Neural cell (in vitro differentiated cells): ENCODE measurements at regions not wholly inside any gene's neighbourhood (a gene's known extent, or its start where the extent isn't known, plus 50 kb on each side); places are given as distances from the start of the nearest gene placed in this dataset.

Source experiments
- H2AFZ ChIP-seq: fragments of 200-600, 300-800 bp; sonication (generic), shearing (Covaris generic); 2 replicates; pipeline ENCODE4 v1.6.0; 2014; ENCODE audit warnings: low read depth, mild to moderate bottlenecking, antibody characterized with exemption, low read length, moderate library complexity
- H3F3A ChIP-seq: fragments of 200-600 bp; shearing (Covaris generic); 2 replicates; pipeline ENCODE4 v1.6.1; 2016; ENCODE audit warnings: mild to moderate bottlenecking, moderate library complexity, mixed read lengths, antibody characterized with exemption, low read length; ENCODE audit not compliant: insufficient read depth, poor library complexity, severe bottlenecking
- H3K27ac ChIP-seq: fragments of 200-600, 300-800 bp; sonication (generic), shearing (Covaris generic); 2 replicates; pipeline ENCODE4 v1.5.1; 2014; ENCODE audit warnings: mild to moderate bottlenecking, low read length, moderate library complexity
- H3K27me3 ChIP-seq: fragments of 300-800, 200-600 bp; sonication (generic), shearing (Covaris generic); 2 replicates; pipeline ENCODE4 v1.6.0; 2014; ENCODE audit warnings: mild to moderate bottlenecking, low read depth, low read length, moderate library complexity; ENCODE audit not compliant: insufficient read depth
- H3K36me3 ChIP-seq: fragments of 300-800, 200-600 bp; sonication (generic), shearing (Covaris generic); 2 replicates; pipeline ENCODE4 v1.5.1; 2014; ENCODE audit warnings: mild to moderate bottlenecking, antibody characterized with exemption, low read length, moderate library complexity; ENCODE audit not compliant: insufficient read depth
- H3K4me2 ChIP-seq: fragments of 300-800, 200-600 bp; sonication (generic), shearing (Covaris generic); 2 replicates; pipeline ENCODE4 v1.6.0; 2014; ENCODE audit warnings: mild to moderate bottlenecking, low read length
- H3K4me3 ChIP-seq: fragments of 300-800, 200-600 bp; sonication (generic), shearing (Covaris generic); 2 replicates; pipeline ENCODE4 v1.5.1; 2014; ENCODE audit warnings: mild to moderate bottlenecking, low read length, moderate library complexity
- H3K79me2 ChIP-seq: fragments of 200-600 bp; shearing (Covaris generic); replicated peaks from 2 replicates; pipeline ENCODE4 v1.6.0; 2014; ENCODE audit warnings: mild to moderate bottlenecking, low read length, moderate library complexity; ENCODE audit not compliant: insufficient read depth
- H3K9ac ChIP-seq: fragments of 300-800, 200-600 bp; sonication (generic), shearing (Covaris generic); 2 replicates; pipeline ENCODE4 v1.6.1; 2016; ENCODE audit warnings: mild to moderate bottlenecking, low read length, mixed read lengths
- H3K9me2 ChIP-seq: fragments of 200-600 bp; shearing (Covaris generic); 2 replicates; pipeline ENCODE4 v1.6.1; 2016; ENCODE audit warnings: mild to moderate bottlenecking, low read length, mixed read lengths; ENCODE audit not compliant: insufficient read depth
- H3K9me3 ChIP-seq: fragments of 200-600, 300-800 bp; sonication (generic), shearing (Covaris generic); 2 replicates; pipeline ENCODE4 v1.6.1; 2016; ENCODE audit warnings: mild to moderate bottlenecking, mixed run types, low read length, moderate library complexity, mixed read lengths
- H4K20me1 ChIP-seq: fragments of 200-600 bp; shearing (Covaris generic); 2 replicates; pipeline ENCODE4 v1.6.1; 2016; ENCODE audit warnings: mild to moderate bottlenecking, mixed run types; ENCODE audit not compliant: insufficient read depth
- EP300 ChIP-seq: fragments of 450-650 bp; conservative IDR thresholded peaks from 2 replicates; pipeline ENCODE4 v1.6.1; 2014; ENCODE audit warnings: antibody characterized with exemption, mild to moderate bottlenecking, moderate library complexity; ENCODE audit not compliant: poor library complexity, severe bottlenecking
- EZH2 ChIP-seq: fragments of 200-600, 300-800 bp; shearing (Covaris generic), sonication (generic); IDR thresholded peaks from 2 replicates; pipeline ENCODE4 v1.6.1; 2014; ENCODE audit warnings: antibody characterized with exemption, low read length, borderline replicate concordance, mild to moderate bottlenecking; ENCODE audit not compliant: insufficient read depth, poor library complexity, severe bottlenecking
- MXI1 ChIP-seq: fragments of 450-650 bp; conservative IDR thresholded peaks from 2 replicates; pipeline ENCODE4 v1.6.1; 2014; ENCODE audit warnings: antibody characterized with exemption, mild to moderate bottlenecking; ENCODE audit not compliant: poor library complexity, severe bottlenecking
- POLR2AphosphoS5 ChIP-seq: IDR thresholded peaks from 2 replicates; pipeline ENCODE4 v1.6.1; 2012
- RAD21 ChIP-seq: fragments of 450-650 bp; conservative IDR thresholded peaks from 2 replicates; pipeline ENCODE4 v1.6.1; 2014; ENCODE audit warnings: antibody characterized with exemption, mild to moderate bottlenecking, moderate library complexity
- SMC3 ChIP-seq: fragments of 450-650 bp; conservative IDR thresholded peaks from 2 replicates; pipeline ENCODE4 v1.6.1; 2014; ENCODE audit warnings: antibody characterized with exemption, mild to moderate bottlenecking, moderate library complexity; ENCODE audit not compliant: poor library complexity
- TAF1 ChIP-seq: IDR thresholded peaks from 2 replicates; pipeline ENCODE4 v1.6.1; 2012; ENCODE audit warnings: low read depth
- TF ChIP-seq, protein P1 (sequence below): fragments of 450-650 bp; IDR thresholded peaks from 2 replicates; pipeline ENCODE4 v1.5.1; 2014; ENCODE audit warnings: antibody characterized with exemption, mild to moderate bottlenecking, moderate library complexity; ENCODE audit not compliant: poor library complexity, severe bottlenecking
- TF ChIP-seq, protein P2 (sequence below): IDR thresholded peaks from 2 replicates; pipeline ENCODE4 v1.6.1; 2012; ENCODE audit warnings: borderline replicate concordance

GRCh38 chr4:176595257-176595656, 197.5 kb downstream of the VEGFC start:
- no peaks in the 10 kb centered on the region for H3K79me2 ChIP-seq
- no peaks in the 10 kb centered on the region for H3K9me2 ChIP-seq
- H3K9me3 ChIP-seq, result peaks cover 4% of the 10 kb centered on the region
- H3K27ac ChIP-seq, result no peak overlapping the region
- H4K20me1 ChIP-seq, result no peaks in the 10 kb centered on the region
- H2AFZ ChIP-seq, result no peak overlapping the region
- H3F3A ChIP-seq, result no peaks in the 10 kb centered on the region
- no peak overlapping the region for H3K4me2 ChIP-seq
- no peak overlapping the region for H3K9ac ChIP-seq
- H3K4me3 ChIP-seq, result no peak overlapping the region
- TF ChIP-seq RAD21 (no peak), EP300 (no peak), TAF1 (no peak), POLR2AphosphoS5 (no peak), EZH2 (no peak), SMC3 (no peak), MXI1 (no peak)
- TF ChIP-seq, protein P1, sequence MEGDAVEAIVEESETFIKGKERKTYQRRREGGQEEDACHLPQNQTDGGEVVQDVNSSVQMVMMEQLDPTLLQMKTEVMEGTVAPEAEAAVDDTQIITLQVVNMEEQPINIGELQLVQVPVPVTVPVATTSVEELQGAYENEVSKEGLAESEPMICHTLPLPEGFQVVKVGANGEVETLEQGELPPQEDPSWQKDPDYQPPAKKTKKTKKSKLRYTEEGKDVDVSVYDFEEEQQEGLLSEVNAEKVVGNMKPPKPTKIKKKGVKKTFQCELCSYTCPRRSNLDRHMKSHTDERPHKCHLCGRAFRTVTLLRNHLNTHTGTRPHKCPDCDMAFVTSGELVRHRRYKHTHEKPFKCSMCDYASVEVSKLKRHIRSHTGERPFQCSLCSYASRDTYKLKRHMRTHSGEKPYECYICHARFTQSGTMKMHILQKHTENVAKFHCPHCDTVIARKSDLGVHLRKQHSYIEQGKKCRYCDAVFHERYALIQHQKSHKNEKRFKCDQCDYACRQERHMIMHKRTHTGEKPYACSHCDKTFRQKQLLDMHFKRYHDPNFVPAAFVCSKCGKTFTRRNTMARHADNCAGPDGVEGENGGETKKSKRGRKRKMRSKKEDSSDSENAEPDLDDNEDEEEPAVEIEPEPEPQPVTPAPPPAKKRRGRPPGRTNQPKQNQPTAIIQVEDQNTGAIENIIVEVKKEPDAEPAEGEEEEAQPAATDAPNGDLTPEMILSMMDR, result no peak
- TF ChIP-seq, protein P2, sequence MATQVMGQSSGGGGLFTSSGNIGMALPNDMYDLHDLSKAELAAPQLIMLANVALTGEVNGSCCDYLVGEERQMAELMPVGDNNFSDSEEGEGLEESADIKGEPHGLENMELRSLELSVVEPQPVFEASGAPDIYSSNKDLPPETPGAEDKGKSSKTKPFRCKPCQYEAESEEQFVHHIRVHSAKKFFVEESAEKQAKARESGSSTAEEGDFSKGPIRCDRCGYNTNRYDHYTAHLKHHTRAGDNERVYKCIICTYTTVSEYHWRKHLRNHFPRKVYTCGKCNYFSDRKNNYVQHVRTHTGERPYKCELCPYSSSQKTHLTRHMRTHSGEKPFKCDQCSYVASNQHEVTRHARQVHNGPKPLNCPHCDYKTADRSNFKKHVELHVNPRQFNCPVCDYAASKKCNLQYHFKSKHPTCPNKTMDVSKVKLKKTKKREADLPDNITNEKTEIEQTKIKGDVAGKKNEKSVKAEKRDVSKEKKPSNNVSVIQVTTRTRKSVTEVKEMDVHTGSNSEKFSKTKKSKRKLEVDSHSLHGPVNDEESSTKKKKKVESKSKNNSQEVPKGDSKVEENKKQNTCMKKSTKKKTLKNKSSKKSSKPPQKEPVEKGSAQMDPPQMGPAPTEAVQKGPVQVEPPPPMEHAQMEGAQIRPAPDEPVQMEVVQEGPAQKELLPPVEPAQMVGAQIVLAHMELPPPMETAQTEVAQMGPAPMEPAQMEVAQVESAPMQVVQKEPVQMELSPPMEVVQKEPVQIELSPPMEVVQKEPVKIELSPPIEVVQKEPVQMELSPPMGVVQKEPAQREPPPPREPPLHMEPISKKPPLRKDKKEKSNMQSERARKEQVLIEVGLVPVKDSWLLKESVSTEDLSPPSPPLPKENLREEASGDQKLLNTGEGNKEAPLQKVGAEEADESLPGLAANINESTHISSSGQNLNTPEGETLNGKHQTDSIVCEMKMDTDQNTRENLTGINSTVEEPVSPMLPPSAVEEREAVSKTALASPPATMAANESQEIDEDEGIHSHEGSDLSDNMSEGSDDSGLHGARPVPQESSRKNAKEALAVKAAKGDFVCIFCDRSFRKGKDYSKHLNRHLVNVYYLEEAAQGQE, result no peak
- no peaks in the 10 kb centered on the region for H3K36me3 ChIP-seq
- H3K27me3 ChIP-seq, result no peaks in the 10 kb centered on the region

GRCh38 chr4:176601124-176601523, 191.6 kb downstream of the VEGFC start:
- H2AFZ ChIP-seq, result no peak overlapping the region
- H3K4me2 ChIP-seq, result no peak overlapping the region

More at GRCh38 chr4:176601124-176601523, 191.6 kb downstream of the VEGFC start:
- no peaks in the 10 kb centered on the region for H3F3A ChIP-seq
- TF ChIP-seq EZH2 (no peak), RAD21 (no peak), POLR2AphosphoS5 (no peak), SMC3 (no peak), TAF1 (no peak), MXI1 (no peak), EP300 (no peak)
- TF ChIP-seq, protein P2, result no peak
- TF ChIP-seq, protein P1, result no peak
- H3K4me3 ChIP-seq, result no peak overlapping the region
- no peak overlapping the region for H3K27ac ChIP-seq
- H3K79me2 ChIP-seq, result no peaks in the 10 kb centered on the region
- no peaks in the 10 kb centered on the region for H3K36me3 ChIP-seq
- peaks cover 4% of the 10 kb centered on the region for H3K9me3 ChIP-seq
- H4K20me1 ChIP-seq, result no peaks in the 10 kb centered on the region
- H3K9ac ChIP-seq, result no peak overlapping the region
- no peaks in the 10 kb centered on the region for H3K27me3 ChIP-seq
- no peaks in the 10 kb centered on the region for H3K9me2 ChIP-seq
